Esophagus mucosa (tissue), 1 donor: ENCODE measurements at regions not wholly inside any gene's neighbourhood (a gene's known extent, or its start where the extent isn't known, plus 50 kb on each side); places are given as distances from the start of the nearest gene placed in this dataset.

Source experiments
- ATAC-seq: fragments of 200-7000 bp; cut with Tn5 transposase; one replicate; pipeline ENCODE4 v1.9.1; 2020
- donor health status: DM: yes; HTN: yes; CAD: no.

DNA sequence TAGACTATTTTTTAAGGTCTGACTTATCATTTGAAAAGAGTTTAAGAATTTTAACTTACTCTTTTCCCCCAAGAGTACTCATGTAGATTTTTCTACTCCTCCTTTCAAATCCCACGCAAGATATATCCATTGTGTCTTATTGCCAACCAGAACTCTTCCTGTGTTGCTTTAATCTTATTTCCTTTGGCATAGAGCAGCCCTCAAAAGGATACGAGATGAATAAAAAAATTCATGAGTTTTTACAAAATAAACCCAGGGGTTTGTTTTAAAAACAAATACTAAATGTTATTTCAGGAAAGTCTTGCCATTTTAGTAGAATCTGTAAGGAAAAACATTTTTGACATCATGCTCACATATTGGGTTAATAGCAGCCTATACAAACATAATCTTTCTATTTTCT, 543.2 kb upstream of the CXADR start:
- no peak for ATAC-seq

DNA sequence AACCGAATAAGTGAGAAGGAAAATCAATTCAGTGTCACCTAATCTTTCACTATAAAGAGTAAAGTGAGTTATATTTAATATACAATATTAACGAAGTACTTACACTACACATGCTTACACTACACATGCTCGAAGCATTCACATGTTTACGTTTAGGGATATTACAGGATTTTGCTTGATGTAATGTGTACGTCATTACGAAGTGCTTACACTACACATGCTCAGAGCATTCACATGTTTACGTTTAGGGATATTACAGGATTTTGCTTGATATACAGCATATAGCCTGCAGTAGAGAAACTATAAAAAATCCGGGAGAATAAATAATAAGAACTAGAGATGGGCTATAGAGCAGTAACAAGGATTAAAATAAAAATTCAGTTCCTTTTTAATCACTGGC, 538.8 kb upstream of the CXADR start:
- no peak for ATAC-seq

DNA sequence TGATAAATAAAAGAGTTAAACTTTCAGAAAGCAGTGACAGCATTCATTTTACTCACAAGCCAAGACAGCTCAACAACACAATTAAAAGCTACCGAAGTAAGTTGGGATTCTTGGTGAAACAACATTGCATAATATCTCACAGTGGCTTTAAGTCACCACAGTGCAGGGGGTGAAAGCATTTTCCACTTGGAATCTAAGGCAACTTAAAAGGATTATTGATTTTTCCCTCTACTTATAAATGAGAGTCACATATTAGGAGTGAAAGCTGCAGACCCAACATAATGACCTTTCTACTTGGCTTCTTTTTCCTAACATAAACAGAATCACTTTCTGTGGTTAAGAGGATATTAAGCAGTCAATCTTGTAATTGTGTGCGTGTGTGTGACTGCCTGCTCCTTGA, 536.6 kb upstream of the CXADR start:
- ATAC-seq: peak; percentile 63

DNA sequence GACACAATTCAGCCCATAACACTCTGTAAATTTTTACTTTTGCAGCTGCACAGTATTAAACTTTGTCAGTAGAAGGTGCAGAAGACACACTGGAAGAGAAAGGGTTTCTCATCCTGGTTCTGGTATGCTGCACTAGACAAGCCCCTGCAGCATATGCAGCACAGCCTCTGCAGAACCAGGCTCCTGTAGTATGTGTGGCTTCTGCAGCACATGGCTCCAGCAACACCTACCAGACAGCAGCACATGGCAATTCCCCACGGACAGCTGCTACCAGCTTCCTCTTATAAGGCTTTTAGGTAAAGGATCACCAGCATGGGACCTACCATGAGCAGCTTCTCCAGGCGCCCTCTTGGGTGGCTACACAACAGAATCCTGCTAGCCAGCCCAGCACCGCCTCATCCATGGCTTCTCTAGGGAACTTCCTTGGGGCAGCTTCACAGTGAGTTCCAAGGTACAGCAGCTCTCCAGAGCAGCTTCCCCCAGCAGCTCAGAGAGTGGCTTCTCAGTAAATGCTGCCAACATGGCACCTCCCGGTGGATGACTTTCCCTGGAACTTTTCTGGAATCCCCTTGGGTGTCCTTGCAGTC, 534.4 kb upstream of the CXADR start:
- peak; percentile 19 for ATAC-seq

DNA sequence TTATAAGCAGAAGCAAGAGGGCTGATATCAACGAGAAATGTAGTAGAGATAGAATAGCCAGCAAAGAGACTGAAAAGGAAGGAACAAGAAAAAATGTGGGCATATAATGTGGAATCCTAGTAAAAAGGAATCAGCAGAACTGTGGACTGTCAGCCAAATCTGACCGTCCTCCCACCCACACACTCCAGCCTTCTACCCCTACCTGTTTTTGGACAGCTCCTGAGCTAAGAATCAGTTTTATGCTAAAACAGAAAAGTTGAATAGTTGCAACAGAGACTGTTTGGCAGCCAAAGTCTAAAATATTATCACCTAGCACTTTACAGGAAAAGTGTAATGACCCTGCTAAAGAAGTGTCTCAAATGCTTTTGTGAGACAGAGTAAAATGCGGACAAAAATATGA, 533.3 kb upstream of the CXADR start:
- no peak for ATAC-seq

DNA sequence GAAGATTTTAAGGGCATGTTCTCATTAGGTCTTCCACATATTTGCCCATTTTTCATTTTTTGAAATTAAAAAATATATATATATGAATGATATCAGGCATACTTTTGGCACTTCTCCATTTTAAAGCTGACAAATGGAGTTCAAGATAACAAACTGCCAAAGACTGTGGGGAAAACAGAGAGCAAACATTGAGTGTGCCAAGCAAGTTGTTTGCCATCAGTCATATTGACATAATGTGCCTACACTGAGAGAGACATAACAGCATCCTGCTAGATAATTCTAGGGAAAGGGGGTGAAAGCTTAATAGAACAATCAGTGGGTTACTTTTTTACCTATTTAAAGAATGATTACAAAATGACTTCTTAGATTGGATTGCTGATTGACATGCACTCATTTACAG, 529.4 kb upstream of the CXADR start:
- ATAC-seq: no peak

DNA sequence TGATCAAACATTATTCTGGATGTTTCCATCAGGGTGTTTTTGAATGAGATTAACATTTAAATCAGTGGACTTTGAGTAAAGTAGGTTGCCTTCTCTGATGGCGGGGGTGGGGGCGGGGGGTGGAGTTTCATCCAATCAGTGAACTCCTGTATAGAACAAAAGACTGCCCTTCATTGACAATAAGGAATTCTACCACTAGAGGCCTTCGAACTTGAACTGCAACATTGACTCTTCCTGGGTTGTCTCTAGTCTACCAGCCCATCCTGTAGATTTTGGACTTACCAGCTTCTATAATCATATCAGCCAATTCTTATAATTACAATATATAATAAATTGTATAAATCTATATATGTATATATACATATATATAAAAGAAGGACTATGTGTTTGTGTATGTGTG, 520.4 kb upstream of the CXADR start:
- no peak for ATAC-seq

DNA sequence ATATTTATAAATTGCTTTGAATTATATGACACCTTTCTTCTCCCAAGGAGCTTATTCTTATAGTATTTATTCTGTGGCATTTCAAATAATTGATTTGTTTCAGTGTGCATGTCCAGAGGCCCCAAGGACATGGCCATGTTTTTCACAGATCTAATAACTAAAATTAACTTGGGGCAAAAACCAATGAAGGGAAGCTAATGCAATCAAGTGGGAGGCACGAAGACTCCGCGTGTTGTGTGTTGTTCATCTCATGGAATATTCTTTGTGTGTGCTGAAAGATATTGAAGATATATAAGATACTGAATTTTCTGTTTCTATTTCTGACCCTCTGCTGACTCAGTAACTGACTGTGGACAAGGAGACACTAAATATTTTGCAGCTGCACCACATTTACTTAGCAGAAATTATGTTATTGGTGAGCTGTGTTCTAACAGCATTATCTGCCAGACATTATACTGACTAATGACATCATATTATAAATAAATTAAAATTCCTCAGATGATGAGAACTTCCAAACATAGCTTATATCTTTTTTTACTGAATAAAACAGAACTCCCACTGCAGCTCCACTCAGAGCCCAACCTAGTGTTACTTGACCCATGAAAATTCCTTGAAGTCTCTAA, 519.3 kb upstream of the CXADR start:
- no peak for ATAC-seq

DNA sequence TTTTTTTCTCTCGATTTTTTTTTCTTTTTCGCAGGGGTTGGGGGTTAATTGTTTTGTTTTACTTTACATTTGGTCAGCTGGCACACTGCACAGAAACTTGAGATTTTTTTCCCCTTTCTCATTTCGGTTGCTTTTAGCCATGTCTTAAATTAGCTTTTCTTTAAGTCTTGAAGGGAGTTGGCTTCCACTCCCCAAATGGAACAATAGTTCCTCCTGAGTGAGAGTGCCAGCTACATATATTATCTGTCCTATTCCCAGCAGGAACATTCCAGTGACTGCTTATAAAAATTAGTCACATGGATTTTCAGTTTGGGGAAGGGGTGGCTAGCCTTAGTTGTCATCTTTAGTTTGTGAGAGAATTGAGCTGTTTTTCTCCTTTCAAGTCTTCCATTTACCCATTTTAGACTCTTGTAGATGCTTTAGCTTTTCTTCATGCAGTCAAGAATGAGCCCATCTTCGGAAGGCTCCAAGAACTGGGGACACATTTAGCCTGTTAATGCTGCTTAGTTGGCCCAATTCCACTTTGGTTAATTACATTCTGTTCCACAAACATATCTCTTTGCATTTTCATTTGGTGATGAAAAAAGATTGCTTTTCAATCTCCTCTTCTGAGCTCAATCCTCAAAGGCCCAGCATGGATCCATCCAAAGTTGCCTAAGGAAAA, 510.1 kb upstream of the CXADR start:
- ATAC-seq: no peak

DNA sequence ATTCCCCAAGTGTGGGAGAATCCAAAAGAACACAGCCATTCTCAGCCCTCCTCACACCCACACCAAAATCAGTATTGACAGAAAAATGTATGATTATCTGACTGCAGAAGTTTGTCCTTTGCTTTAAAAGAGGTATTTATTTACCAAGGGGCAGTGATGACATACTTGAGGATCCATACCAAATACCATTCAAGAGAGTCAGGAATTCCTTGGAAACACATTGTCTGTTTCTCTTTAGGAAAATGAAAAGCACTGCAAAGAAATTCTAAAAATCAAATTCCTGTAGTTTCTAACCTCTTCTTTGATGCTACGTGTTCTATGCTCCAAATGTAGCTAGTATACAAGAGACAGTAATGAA, 509.6 kb upstream of the CXADR start:
- no peak for ATAC-seq

DNA sequence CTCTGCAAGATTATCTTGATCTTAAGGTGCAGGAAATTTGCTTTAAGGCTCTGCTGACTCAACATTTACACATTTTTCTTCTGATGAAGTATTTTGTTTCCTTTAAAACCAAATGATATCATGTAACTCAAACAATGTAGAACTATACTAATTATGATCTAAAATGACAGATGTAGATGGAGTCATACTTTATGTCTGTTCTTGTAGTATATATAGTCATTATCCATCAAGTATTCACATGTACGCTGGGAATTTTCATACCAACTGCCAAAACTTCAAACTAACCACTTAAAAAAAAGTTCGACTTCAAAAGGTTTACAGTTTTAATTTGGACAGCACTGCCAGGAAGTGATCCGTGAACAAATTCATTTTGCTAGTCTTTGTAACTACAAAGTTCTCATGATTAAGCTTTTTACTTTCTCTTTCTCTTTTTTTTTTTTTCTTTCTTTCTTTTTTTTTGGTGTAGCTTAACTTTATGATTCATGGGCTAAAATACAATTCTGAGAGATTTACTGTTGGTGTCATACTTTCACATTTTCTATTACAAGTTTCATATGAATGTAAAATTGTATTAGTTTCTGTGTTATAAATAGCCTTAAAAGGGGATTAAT, 509.0 kb upstream of the CXADR start:
- ATAC-seq: peak; percentile 93

DNA sequence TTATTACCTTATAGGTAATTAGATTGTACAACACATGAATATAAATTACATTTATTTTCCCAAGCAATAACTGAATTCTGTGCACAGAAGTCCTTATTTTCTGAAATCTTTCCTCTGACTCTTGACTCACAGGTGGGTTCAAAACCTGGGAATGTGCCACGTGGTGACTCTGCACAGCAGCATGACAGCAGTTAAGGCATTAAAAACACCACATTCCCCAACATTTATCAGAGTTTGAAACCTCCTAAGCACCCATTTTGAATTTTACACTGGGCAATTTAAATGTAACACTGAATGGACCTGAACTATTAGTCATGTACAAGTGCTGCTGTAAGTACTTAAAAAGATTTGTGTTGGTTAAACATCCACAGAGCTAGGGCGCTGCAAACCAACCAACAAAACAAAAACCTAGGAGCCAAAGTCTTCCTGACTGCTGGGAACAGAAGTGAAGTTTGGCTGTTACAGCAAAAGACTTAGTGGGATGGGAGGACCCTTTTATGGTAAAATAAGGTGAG, 480.6 kb upstream of the CXADR start:
- ATAC-seq: no peak

DNA sequence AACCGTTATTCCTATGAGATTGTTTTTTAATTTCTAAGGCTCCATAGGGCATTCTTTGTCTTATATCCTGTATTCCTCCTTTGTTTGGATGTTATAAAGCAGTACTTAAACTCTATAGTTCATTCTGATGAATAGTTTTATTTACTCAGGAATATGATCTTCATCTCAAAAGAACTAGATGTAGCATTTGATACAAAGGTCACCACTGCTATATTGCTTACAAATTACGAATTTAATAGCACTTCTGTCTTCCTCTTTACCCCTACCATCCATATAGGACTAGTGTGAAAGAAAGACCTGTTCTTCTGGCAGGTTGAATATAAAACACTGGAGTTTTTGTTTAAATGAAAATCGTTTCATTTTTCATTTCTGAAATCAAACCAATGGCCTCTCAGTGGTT, 468.1 kb upstream of the CXADR start:
- ATAC-seq: no peak

DNA sequence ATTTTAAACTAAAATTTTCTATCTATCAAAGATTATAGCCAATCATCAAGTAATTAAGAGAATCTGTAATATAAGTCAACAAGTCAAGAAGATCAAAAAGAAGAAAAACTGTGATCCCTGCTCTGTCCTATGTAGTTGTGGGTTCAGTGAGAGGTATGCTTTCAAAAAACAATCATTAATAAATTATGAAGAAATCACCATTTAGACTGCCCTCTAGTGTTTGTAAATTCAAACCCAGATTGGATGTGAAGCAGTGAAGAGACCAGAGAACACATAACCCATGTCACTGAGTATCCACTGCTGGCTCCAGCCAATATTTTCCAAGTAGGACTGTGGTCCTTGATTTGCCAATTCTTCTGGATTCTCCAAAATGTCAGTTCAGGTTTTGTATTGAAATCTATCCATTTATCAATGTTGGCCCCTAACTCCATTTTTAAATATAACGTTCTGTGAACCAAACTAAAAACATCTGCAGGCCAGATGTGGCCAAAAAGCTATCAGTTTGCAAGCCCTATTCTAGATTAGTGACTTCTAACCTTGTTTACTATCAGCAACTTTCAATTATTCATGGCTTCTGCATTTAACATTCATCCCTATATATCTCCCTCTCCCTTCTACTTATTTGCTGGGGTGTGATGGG, 467.5 kb upstream of the CXADR start:
- ATAC-seq: peak; percentile 26

DNA sequence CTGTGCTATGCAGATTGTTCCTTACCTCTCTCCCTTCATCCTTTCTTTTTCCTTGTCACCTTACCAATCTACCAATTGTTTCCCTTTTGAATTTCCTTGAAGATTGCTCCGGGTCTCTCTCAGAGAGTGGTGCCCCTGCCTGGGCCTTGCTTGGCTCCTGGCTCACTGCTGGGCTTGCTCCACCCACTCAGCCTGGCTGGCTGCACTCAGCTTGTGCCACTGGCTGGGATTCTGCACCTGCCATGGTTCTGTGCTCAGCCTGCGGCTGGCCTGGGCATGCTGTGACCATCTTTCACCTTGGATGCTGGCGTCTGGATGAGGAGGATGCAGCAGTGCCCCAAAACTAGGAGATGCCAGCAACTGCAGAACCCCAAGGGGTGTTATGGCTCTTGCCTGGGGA, 463.9 kb upstream of the CXADR start:
- ATAC-seq: no peak

DNA sequence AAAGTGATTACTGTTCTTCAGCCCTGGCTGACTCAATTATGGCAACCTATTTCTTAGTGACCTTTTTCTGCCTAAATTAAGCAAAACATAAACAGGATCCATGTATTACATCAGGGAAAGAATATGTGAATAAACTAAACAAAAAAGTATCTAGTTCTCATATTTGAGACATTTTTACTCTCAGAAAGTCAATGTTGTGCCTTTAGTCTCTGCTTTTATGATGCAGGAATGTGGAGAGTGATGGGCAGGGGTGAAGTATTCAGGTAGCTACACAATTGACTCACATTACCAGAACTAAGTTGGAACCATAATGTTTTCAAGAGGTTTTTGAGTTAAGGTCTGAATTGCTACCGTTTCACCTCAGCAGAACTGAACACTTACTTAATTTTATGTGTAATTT, 462.7 kb upstream of the CXADR start:
- ATAC-seq: no peak

DNA sequence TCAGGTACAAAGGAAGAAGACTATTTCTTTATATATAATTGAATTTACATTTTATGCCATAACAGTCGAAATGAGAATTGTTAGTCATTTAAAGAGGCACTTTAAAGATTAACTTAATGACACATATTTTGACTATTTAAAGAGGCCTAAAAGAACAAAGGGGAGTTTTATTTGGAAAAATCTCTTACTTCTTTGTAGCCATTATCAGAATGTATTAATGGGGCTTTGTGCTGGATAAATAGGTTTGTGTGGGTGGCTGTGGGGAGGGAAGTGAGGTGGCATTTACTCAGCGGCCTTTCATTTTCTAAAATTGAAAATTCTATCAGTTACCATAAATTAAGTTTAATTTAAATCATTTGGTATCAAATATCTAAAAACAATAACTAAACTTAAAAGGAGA, 462.2 kb upstream of the CXADR start:
- ATAC-seq: no peak

DNA sequence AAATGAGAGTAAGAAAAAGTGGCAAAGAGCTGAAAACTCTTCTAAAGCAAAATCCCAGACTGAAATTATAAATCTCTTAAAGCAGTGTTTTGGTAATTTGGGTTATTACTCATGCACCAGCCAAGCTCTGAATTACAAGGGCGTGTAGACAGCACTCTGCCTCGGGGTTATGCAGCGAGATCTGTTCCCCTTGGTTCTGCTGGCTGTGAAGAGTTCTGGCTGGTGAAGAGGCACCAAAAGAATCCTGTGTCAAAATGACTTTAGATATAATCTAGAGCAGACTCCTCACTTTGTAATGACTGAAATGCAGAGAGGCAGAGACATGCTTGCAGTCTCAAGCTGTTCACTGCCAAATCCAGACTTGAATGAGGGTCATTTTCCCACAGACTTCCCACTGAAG, 461.8 kb upstream of the CXADR start:
- ATAC-seq: peak; percentile 66

DNA sequence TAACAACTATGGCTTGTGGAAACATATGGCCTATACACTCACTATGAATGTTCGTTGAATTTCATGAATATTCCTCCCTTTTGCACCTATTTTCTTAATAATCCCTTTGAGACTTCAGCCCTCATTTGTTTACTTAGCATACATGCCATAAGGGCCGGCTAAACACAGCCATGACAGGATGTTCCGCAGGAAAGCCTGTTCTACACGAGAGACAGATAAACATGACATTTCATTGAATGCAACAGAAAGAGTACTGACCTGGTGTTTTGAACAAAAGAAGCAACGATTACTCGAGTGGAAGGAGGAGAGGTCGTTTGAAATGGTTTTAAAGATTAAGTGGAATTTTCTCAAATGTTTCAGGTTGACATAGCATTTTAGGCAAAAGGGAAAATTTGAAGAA, 459.5 kb upstream of the CXADR start:
- no peak for ATAC-seq

DNA sequence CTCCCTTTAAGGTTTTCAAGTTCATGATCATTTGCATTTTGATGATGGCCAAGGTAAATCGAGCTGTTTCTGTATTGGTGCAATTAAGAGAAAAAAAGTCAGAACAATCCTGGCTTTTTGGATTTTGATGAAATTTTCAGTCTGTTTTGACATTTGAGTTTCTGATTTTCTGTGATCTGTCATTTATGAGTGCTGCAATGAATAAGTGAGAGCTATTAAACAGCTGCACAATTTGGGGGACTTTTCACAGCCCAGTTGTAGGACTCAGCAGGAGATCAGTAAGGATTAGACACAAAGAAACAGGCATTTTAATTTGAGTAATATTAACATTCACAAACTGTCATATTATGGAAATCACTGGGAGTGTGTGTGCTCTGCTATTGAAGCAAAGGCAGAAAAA, 452.9 kb upstream of the CXADR start:
- ATAC-seq: no peak

DNA sequence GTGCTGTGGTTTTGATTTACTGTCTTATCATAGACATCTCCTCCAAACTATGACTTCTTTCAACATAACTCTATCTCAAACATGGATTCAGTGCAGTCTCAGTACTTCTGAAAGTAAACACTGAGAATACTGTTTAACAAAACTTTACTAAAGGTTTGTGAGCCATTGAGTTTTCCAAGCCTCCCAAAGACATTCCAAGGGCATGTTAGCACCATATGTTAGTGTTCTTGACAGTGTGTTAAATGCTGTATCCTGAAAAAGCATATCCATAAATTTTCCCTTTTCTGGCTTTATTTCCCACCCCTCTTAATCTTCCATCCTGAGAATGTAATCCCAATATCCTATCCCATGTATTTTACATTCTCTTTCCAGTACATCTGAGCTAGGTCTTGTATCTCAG, 446.8 kb upstream of the CXADR start:
- ATAC-seq: no peak

DNA sequence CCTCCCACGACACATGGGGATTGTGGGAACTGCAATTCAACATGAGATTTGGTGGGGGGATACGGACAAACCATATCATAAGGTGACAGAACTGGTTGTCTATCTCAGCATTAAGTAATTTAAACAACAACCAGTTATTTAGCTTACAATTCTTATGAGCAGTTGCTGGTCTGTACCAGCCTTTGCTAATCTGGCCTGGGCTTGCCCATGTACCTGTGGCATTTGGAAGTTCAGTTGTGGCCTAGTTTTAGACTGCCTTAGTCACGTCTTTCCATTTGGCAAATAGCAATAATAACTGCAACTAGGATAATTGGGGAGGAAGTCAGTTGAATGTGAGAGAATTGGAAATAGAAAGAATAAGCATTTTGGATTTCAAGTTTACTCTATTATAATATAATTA, 441.8 kb upstream of the CXADR start:
- peak; percentile 57 for ATAC-seq

DNA sequence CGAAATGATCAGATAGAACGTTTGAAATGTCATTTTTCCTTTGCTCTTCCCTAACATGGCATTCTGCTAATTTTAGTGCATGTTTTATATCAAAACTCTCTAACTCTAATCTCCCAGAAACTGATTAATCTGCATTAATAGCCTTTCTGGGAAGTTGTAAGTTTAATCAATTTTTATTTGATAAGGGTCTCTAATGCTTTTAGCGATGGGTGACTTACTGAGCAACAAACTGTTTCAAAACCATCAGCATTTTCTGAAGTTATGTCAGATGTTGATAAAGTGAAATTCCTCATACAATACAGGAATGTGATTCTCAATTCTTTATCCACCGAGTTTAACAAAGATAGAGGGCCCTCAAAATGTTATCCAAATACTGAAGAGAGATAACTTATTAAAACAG, 431.6 kb upstream of the CXADR start:
- no peak for ATAC-seq
